MM.1S (cell line): ENCODE measurements at regions not wholly inside any gene's neighbourhood (a gene's known extent, or its start where the extent isn't known, plus 50 kb on each side); places are given as distances from the start of the nearest gene placed in this dataset.

ENCODE experiments used
- DNase-seq: peaks from one replicate; pipeline ENCODE4 v3.0.0-alpha.2; 2015
- H2AFZ ChIP-seq: fragments of 300-600 bp; sonication (generic); 2 replicates; pipeline ENCODE4 v1.6.0; 2016; ENCODE audit warnings: antibody characterized with exemption, low read length
- H3F3A ChIP-seq: fragments of 300-600 bp; sonication (generic); 2 replicates; pipeline ENCODE4 v1.6.1; 2016; ENCODE audit warnings: mild to moderate bottlenecking, antibody characterized with exemption, low read length, moderate library complexity, mixed read lengths; ENCODE audit not compliant: insufficient read depth
- H3K27ac ChIP-seq: fragments of 300-600 bp; sonication (generic); 2 replicates; pipeline ENCODE4 v1.5.1; 2016; ENCODE audit warnings: mild to moderate bottlenecking, low read length
- H3K27me3 ChIP-seq: fragments of 300-600 bp; sonication (generic); replicated peaks from 2 replicates; pipeline ENCODE4 v1.6.0; 2016; ENCODE audit warnings: low read length; ENCODE audit not compliant: insufficient read depth
- H3K36me3 ChIP-seq: fragments of 300-600 bp; sonication (generic); replicated peaks from 2 replicates; pipeline ENCODE4 v1.6.1; 2016; ENCODE audit warnings: mild to moderate bottlenecking, low read length, mixed read lengths; ENCODE audit not compliant: insufficient read depth
- H3K4me1 ChIP-seq: fragments of 300-600 bp; sonication (generic); 2 replicates; pipeline ENCODE4 v1.6.1; 2016; ENCODE audit warnings: low read length, mixed read lengths
- H3K4me2 ChIP-seq: fragments of 300-600 bp; sonication (generic); 2 replicates; pipeline ENCODE4 v1.6.0; 2016; ENCODE audit warnings: low read depth, low read length
- H3K4me3 ChIP-seq: fragments of 300-600 bp; sonication (generic); 2 replicates; pipeline ENCODE4 v1.5.1; 2016; ENCODE audit warnings: low read length, mixed read lengths
- H3K79me2 ChIP-seq: fragments of 300-600 bp; sonication (generic); 2 replicates; pipeline ENCODE4 v1.6.1; 2016; ENCODE audit warnings: mixed run types, low read length, mixed read lengths
- H3K9ac ChIP-seq: fragments of 300-600 bp; sonication (generic); 2 replicates; pipeline ENCODE4 v1.6.1; 2016; ENCODE audit warnings: low read length, mixed read lengths
- H3K9me2 ChIP-seq: fragments of 300-600 bp; sonication (generic); replicated peaks from 2 replicates; pipeline ENCODE4 v1.6.1; 2016; ENCODE audit warnings: mild to moderate bottlenecking, low read length, mixed read lengths; ENCODE audit not compliant: insufficient read depth
- H3K9me3 ChIP-seq: fragments of 300-600 bp; sonication (generic); replicated peaks from 2 replicates; pipeline ENCODE4 v1.6.1; 2016; ENCODE audit warnings: mild to moderate bottlenecking, low read length, mixed read lengths; ENCODE audit not compliant: insufficient read depth
- H4K20me1 ChIP-seq: fragments of 300-600 bp; sonication (generic); 2 replicates; pipeline ENCODE4 v1.6.1; 2016; ENCODE audit warnings: mild to moderate bottlenecking, low read length, moderate library complexity, mixed read lengths; ENCODE audit not compliant: insufficient read depth
- CTCF ChIP-seq: fragments of 300-600 bp; sonication (generic); IDR thresholded peaks from 2 replicates; pipeline ENCODE4 v1.5.1; 2016; ENCODE audit warnings: antibody characterized with exemption, low read length, mixed read lengths
- EZH2 ChIP-seq: fragments of 300-600 bp; sonication (generic); optimal IDR thresholded peaks from 2 replicates; pipeline ENCODE3; 2017; ENCODE audit warnings: low read depth, mild to moderate bottlenecking, antibody characterized with exemption, low read length, mixed read lengths
- EZH2phosphoT487 ChIP-seq: fragments of 300-600 bp; sonication (generic); IDR thresholded peaks from 2 replicates; pipeline ENCODE4 v1.6.1; 2018; ENCODE audit warnings: antibody characterized with exemption, low read length

- no peaks in the 10 kb centered on the region for H3K9me3 ChIP-seq
- no peaks in the 10 kb centered on the region for H3K4me1 ChIP-seq
- no peak for TF ChIP-seq EZH2phosphoT487
- DNase-seq: no peak
- H3K27ac ChIP-seq: no peak overlapping the region
- H3K4me2 ChIP-seq: no peak overlapping the region
- no peak overlapping the region for H3K9ac ChIP-seq
- H3K27me3 ChIP-seq: no peaks in the 10 kb centered on the region
- H3K4me3 ChIP-seq: no peak overlapping the region
- no peaks in the 10 kb centered on the region for H3K9me2 ChIP-seq
- H3K36me3 ChIP-seq: no peaks in the 10 kb centered on the region; the same call in 1 of the 2 replicates
- H2AFZ ChIP-seq: no peak overlapping the region
- no peaks in the 10 kb centered on the region for H4K20me1 ChIP-seq
- H3F3A ChIP-seq: no peaks in the 10 kb centered on the region
- no peaks in the 10 kb centered on the region for H3K79me2 ChIP-seq
Observed at GRCh38 chr5:91598216-91598615, 215.1 kb upstream of the ARRDC3 start.

- TF ChIP-seq EZH2 (no peak), CTCF (no peak), EZH2phosphoT487 (no peak)
- Histone ChIP-seq H3K9me2 (no peaks in the 10 kb centered on the region), H3K9ac (no peak overlapping the region), H3K27me3 (no peaks in the 10 kb centered on the region), H3K36me3 (no peaks in the 10 kb centered on the region; the same call in 1 of the 2 replicates), H3F3A (no peaks in the 10 kb centered on the region), H3K4me2 (no peak overlapping the region), H4K20me1 (no peaks in the 10 kb centered on the region), H3K4me1 (no peaks in the 10 kb centered on the region), H3K27ac (no peak overlapping the region), H3K4me3 (no peak overlapping the region), H3K79me2 (no peaks in the 10 kb centered on the region), H3K9me3 (no peaks in the 10 kb centered on the region), H2AFZ (no peak overlapping the region)
- no peak for DNase-seq
Observed at GRCh38 chr5:91595424-91595823, 212.3 kb upstream of the ARRDC3 start.

- no peaks in the 10 kb centered on the region for H3K27me3 ChIP-seq
- no peak for DNase-seq
Observed at GRCh38 chr5:91591076-91591475, 208.0 kb upstream of the ARRDC3 start.

More at GRCh38 chr5:91591076-91591475, 208.0 kb upstream of the ARRDC3 start:
- Histone ChIP-seq H3K36me3 (no peaks in the 10 kb centered on the region; the same call in 1 of the 2 replicates), H3K27ac (no peak overlapping the region), H3K9me3 (no peaks in the 10 kb centered on the region), H3F3A (no peaks in the 10 kb centered on the region), H3K9me2 (no peaks in the 10 kb centered on the region), H4K20me1 (no peaks in the 10 kb centered on the region), H3K4me3 (no peak overlapping the region), H3K79me2 (no peaks in the 10 kb centered on the region), H2AFZ (no peak overlapping the region), H3K9ac (no peak overlapping the region), H3K4me1 (no peaks in the 10 kb centered on the region), H3K4me2 (no peak overlapping the region)
- no peak for TF ChIP-seq CTCF
- TF ChIP-seq EZH2phosphoT487: no peak
- TF ChIP-seq EZH2: no peak
